Type B pancreatic cell (in vitro differentiated cells): ENCODE measurements at regions not wholly inside any gene's neighbourhood (a gene's known extent, or its start where the extent isn't known, plus 50 kb on each side); places are given as distances from the start of the nearest gene placed in this dataset.

ENCODE experiments used
- DNase-seq: peaks from one replicate; pipeline ENCODE4 v3.0.0; 2021; ENCODE audit warnings: mixed read lengths; ENCODE audit not compliant: unreplicated experiment; ENCODE audit errors: extremely low spot score
- H3K27ac Mint-ChIP-seq: 2 replicates; pipeline ENCODE4 v1.8.0; 2021; ENCODE audit warnings: mild to moderate bottlenecking, mixed read lengths
- H3K27me3 Mint-ChIP-seq: 2 replicates; pipeline ENCODE4 v1.8.0; 2021; ENCODE audit warnings: mixed read lengths
- H3K36me3 Mint-ChIP-seq: 2 replicates; pipeline ENCODE4 v1.8.0; 2021; ENCODE audit warnings: mixed read lengths
- H3K4me1 Mint-ChIP-seq: one replicate; pipeline ENCODE4 v1.8.0; 2021; ENCODE audit warnings: mixed read lengths; ENCODE audit not compliant: unreplicated experiment
- H3K4me3 Mint-ChIP-seq: 2 replicates; pipeline ENCODE4 v1.8.0; 2021; ENCODE audit warnings: mild to moderate bottlenecking, mixed read lengths
- H3K9me3 Mint-ChIP-seq: 2 replicates; pipeline ENCODE4 v1.8.0; 2021; ENCODE audit warnings: mixed read lengths
- TF ChIP-seq, protein P1 (sequence below): fragments of 200-600 bp; sonication (generic); conservative IDR thresholded peaks from 2 replicates; pipeline ENCODE4 v1.5.0; 2021; ENCODE audit warnings: antibody characterized with exemption, mild to moderate bottlenecking

DNA sequence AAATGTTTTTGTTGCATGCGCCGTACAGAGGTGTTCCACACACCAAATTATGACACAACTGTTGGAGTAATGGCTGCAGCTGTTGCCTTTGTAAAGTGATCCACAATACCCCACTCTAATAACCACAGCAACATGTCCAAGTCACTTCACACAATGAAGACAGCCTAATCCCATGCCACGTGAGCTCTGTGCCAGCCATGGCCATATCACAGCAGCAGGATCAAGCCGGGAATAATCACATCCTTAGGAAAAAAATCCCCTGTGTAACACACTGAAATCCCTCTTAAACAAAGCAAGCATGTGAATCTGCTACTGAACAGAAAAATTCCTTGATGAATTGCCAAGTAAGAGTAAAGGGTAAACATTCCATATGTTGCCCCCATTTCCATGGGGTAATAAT is 179.5 kb upstream of the PARD3B start:
- no peak for DNase-seq
- no peak overlapping the region for H3K27ac Mint-ChIP-seq
- H3K36me3 Mint-ChIP-seq = no peaks in the 10 kb centered on the region
- peaks cover 25% of the 10 kb centered on the region for H3K4me1 Mint-ChIP-seq
- TF ChIP-seq, protein P1, sequence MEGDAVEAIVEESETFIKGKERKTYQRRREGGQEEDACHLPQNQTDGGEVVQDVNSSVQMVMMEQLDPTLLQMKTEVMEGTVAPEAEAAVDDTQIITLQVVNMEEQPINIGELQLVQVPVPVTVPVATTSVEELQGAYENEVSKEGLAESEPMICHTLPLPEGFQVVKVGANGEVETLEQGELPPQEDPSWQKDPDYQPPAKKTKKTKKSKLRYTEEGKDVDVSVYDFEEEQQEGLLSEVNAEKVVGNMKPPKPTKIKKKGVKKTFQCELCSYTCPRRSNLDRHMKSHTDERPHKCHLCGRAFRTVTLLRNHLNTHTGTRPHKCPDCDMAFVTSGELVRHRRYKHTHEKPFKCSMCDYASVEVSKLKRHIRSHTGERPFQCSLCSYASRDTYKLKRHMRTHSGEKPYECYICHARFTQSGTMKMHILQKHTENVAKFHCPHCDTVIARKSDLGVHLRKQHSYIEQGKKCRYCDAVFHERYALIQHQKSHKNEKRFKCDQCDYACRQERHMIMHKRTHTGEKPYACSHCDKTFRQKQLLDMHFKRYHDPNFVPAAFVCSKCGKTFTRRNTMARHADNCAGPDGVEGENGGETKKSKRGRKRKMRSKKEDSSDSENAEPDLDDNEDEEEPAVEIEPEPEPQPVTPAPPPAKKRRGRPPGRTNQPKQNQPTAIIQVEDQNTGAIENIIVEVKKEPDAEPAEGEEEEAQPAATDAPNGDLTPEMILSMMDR = no peak
- H3K9me3 Mint-ChIP-seq = peaks cover 3% of the 10 kb centered on the region
- H3K27me3 Mint-ChIP-seq = peaks cover 4% of the 10 kb centered on the region
- H3K4me3 Mint-ChIP-seq = no peak overlapping the region

- H3K27ac Mint-ChIP-seq = no peak overlapping the region
- no peaks in the 10 kb centered on the region for H3K9me3 Mint-ChIP-seq
- peaks cover 4% of the 10 kb centered on the region for H3K27me3 Mint-ChIP-seq
- peaks cover 19% of the 10 kb centered on the region for H3K4me1 Mint-ChIP-seq
- DNase-seq = no peak
- TF ChIP-seq, protein P1 = no peak
- no peaks in the 10 kb centered on the region for H3K36me3 Mint-ChIP-seq
- H3K4me3 Mint-ChIP-seq = no peak overlapping the region
Observed at GRCh38 chr2:204367466-204367865, 177.8 kb upstream of the PARD3B start.

DNA sequence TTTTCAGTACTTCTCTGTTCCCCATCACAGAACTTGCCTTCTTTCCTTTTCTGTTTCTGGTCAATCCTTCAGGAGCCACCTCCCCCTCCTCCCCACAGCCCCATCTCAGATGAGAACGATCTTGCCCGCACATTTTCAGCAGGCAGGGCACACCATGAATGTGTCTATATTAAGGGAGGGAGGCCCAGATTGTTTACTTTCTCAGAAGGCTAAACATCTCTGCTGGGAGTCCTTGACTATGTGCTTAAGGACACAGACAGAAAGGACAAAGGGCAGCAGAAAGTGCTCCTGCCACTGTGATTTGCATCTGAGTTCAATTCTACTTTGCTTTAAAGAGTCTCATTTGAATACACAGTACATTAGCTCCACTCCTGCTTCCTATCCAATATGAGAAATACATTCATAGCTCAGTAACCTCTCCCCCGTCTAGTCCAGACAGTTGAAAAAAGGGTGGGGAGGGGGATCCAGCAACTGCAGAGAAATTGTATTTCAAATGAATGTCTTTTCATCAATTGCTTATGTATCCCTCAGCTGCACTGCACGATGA is 175.0 kb upstream of the PARD3B start:
- Mint-ChIP-seq H3K27me3 (no peaks in the 10 kb centered on the region), H3K9me3 (no peaks in the 10 kb centered on the region), H3K27ac (no peak overlapping the region), H3K4me3 (no peak overlapping the region), H3K4me1 (peaks cover 19% of the 10 kb centered on the region), H3K36me3 (no peaks in the 10 kb centered on the region)
- TF ChIP-seq, protein P1 = no peak
- DNase-seq = no peak

GRCh38 chr2:204373942-204374341 is 171.3 kb upstream of the PARD3B start:
- TF ChIP-seq, protein P1 = no peak
- Mint-ChIP-seq H3K27me3 (no peaks in the 10 kb centered on the region), H3K36me3 (no peaks in the 10 kb centered on the region), H3K4me1 (peaks cover 13% of the 10 kb centered on the region), H3K9me3 (no peaks in the 10 kb centered on the region), H3K4me3 (no peak overlapping the region), H3K27ac (no peak overlapping the region)
- DNase-seq = no peak

DNA sequence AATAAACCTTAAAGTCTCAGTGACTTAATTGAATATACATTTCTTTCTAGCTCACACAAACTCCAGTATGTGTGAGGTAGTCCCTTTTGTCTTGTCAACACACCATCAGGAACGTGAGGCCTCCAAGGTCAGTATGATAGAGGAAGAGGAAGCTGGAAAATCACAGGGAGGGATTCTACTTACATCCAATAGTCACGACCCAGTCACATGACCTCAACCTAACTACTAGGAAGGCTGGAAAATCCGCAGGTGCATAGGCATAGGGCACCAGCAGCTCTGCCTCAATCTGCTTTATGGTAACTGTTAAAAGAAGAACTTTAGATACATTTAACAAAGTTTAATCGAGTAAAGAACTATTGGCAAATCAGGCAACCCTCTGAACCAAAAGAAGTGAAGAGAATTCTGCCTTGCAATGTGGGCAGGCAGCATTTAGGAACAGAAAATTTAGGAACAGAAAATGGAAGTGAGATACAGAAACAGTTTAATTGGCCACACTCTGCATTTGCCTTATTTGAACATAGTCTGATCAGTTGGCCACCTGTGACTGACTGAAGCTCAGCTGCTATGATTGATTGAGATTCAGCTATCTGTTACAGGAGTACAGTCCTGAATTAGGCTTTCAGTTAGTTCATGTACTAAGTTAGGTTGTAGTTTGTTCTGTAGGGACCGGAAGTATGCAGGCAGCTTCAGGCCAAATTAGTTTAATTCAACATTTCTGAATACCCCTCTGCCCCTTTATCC is 165.0 kb upstream of the PARD3B start:
- H3K4me1 Mint-ChIP-seq = no peaks in the 10 kb centered on the region
- peaks cover 14% of the 10 kb centered on the region for H3K9me3 Mint-ChIP-seq
- H3K36me3 Mint-ChIP-seq = no peaks in the 10 kb centered on the region
- H3K27me3 Mint-ChIP-seq = no peaks in the 10 kb centered on the region
- DNase-seq = no peak
- H3K4me3 Mint-ChIP-seq = no peak overlapping the region
- no peak overlapping the region for H3K27ac Mint-ChIP-seq
- TF ChIP-seq, protein P1 = no peak
